SK-N-SH (cell line): ENCODE measurements at regions not wholly inside any gene's neighbourhood (a gene's known extent, or its start where the extent isn't known, plus 50 kb on each side); places are given as distances from the start of the nearest gene placed in this dataset.

ENCODE experiments used
- CTCF ChIA-PET: fragments of 300-600, 350-600 bp; formaldehyde crosslinking; extraction: SDS; loops from one replicate; lab custom pipeline; 2021; lab: Yijun Ruan, JAX
- POLR2A ChIA-PET: fragments of 350-600 bp; sonication (Branson Sonifier 250); formaldehyde crosslinking; extraction: SDS; loops from one replicate; lab custom pipeline; 2020; ENCODE audit warnings: antibody characterized with exemption, inconsistent platforms; lab: Yijun Ruan, JAX
- DNase-seq: peaks from one replicate; pipeline ENCODE4 v3.0.0; 2012
- H2AFZ ChIP-seq: fragments of 200-600 bp; sonication (generic); 2 replicates; pipeline ENCODE4 v1.8.1; 2016; ENCODE audit warnings: antibody characterized with exemption, mild to moderate bottlenecking, low read depth
- H3F3A ChIP-seq: fragments of 200-600 bp; sonication (generic); replicated peaks from 2 replicates; pipeline ENCODE3; 2016; ENCODE audit warnings: antibody characterized with exemption, mild to moderate bottlenecking; ENCODE audit not compliant: insufficient read depth
- H3K27ac ChIP-seq, 2 experiments: fragments of 200-500 bp in 1 of 2; fragments of 200-600 bp in 1 of 2; sonication (Bioruptor generic) in 1 of 2; sonication (generic), shearing (Covaris generic) in 1 of 2; 2 replicates each; pipeline versions ENCODE4 v1.5.1 to v1.6.1; 2014 to 2016; ENCODE audit warnings: low read depth in 2 of 2, inconsistent platforms in 1 of 2, low read length in 1 of 2, mild to moderate bottlenecking in 1 of 2, mixed read lengths in 1 of 2
- H3K27me3 ChIP-seq: fragments of 200-600 bp; sonication (generic), shearing (Covaris generic); 2 replicates; pipeline ENCODE4 v1.6.1; 2016; ENCODE audit warnings: mixed run types; ENCODE audit not compliant: insufficient read depth
- H3K36me3 ChIP-seq, 2 experiments: fragments of 200-500 bp in 1 of 2; fragments of 200-600 bp in 1 of 2; sonication (Bioruptor generic) in 1 of 2; sonication (generic) in 1 of 2; replicated peaks in 1 of 2; 2 replicates each; pipeline versions ENCODE3 to v1.5.1; 2014 to 2016; ENCODE audit warnings: low read length in 1 of 2, mild to moderate bottlenecking in 1 of 2; ENCODE audit not compliant: insufficient read depth in 2 of 2, control insufficient read depth in 1 of 2
- H3K4me1 ChIP-seq, 2 experiments: fragments of 200-500 bp in 1 of 2; fragments of 200-600 bp in 1 of 2; sonication (Bioruptor generic) in 1 of 2; sonication (generic), shearing (Covaris generic) in 1 of 2; 2 replicates each; pipeline versions ENCODE4 v1.5.1 to v1.6.1; 2014 to 2016; ENCODE audit warnings: low read depth in 1 of 2, low read length in 1 of 2, mixed run types in 1 of 2; ENCODE audit not compliant: insufficient read depth in 2 of 2, control insufficient read depth in 1 of 2
- H3K4me2 ChIP-seq: fragments of 200-600 bp; sonication (generic), shearing (Covaris generic); 2 replicates; pipeline ENCODE4 v1.6.1; 2017; ENCODE audit warnings: mixed run types
- H3K4me3 ChIP-seq, 2 experiments: fragments of 200-500 bp in 1 of 2; fragments of 200-600 bp in 1 of 2; sonication (Bioruptor generic) in 1 of 2; sonication (generic), shearing (Covaris generic) in 1 of 2; 2 replicates each; pipeline versions ENCODE4 v1.5.1 to v1.8.1; 2014 to 2016; ENCODE audit warnings: low read depth in 2 of 2, inconsistent platforms in 1 of 2, low read length in 1 of 2, mild to moderate bottlenecking in 1 of 2, mixed read lengths in 1 of 2, moderate library complexity in 1 of 2
- H3K79me2 ChIP-seq: fragments of 200-600 bp; sonication (generic); 2 replicates; pipeline ENCODE4 v1.8.1; 2017; ENCODE audit warnings: mild to moderate bottlenecking; ENCODE audit not compliant: insufficient read depth
- H3K9ac ChIP-seq: fragments of 200-600 bp; sonication (generic); 2 replicates; pipeline ENCODE4 v1.6.1; 2017; ENCODE audit warnings: mixed run types
- H3K9me2 ChIP-seq: fragments of 200-600 bp; sonication (generic); 2 replicates; pipeline ENCODE4 v1.6.1; 2017; ENCODE audit warnings: mixed run types
- H3K9me3 ChIP-seq: fragments of 200-600 bp; sonication (generic); 2 replicates; pipeline ENCODE4 v1.6.1; 2017; ENCODE audit warnings: mixed run types, mild to moderate bottlenecking, moderate library complexity
- H4K20me1 ChIP-seq: fragments of 200-600 bp; sonication (generic); 2 replicates; pipeline ENCODE4 v1.6.1; 2017; ENCODE audit warnings: mild to moderate bottlenecking, mixed run types; ENCODE audit not compliant: insufficient read depth
- CHD2 ChIP-seq: fragments of 150-350 bp; IDR thresholded peaks from 2 replicates; pipeline ENCODE4 v1.6.1; 2018; ENCODE audit warnings: low read length; ENCODE audit not compliant: partially characterized antibody
- ELF1 ChIP-seq: IDR thresholded peaks from 2 replicates; pipeline ENCODE4 v1.4.0; 2012
- EP300 ChIP-seq, 2 experiments: IDR thresholded peaks; 2 replicates each; pipeline versions ENCODE4 v1.4.0 to v1.6.1; 2012; ENCODE audit warnings: borderline replicate concordance in 1 of 2, low read depth in 1 of 2, low read length in 1 of 2
- FOXJ3 ChIP-seq: sonication (generic); formaldehyde crosslinking; IDR thresholded peaks from 2 replicates; pipeline ENCODE4 v1.5.1; 2020; ENCODE audit warnings: mild to moderate bottlenecking, missing genetic modification reagents
- FOXM1 ChIP-seq: IDR thresholded peaks from 2 replicates; pipeline ENCODE4 v1.4.0; 2012; ENCODE audit warnings: low read depth, mild to moderate bottlenecking
- GATA2 ChIP-seq: sonication (generic); formaldehyde crosslinking; IDR thresholded peaks from 2 replicates; pipeline ENCODE4 v1.5.0; 2020; ENCODE audit warnings: mild to moderate bottlenecking, missing genetic modification reagents
- MXI1 ChIP-seq: IDR thresholded peaks from 2 replicates; pipeline ENCODE4 v1.6.1; 2012; ENCODE audit warnings: mild to moderate bottlenecking, low read depth, low read length, improper control_type of control experiment
- RCOR1 ChIP-seq: fragments of 150-350 bp; IDR thresholded peaks from 2 replicates; pipeline ENCODE4 v1.6.1; 2017; ENCODE audit warnings: antibody characterized with exemption, low read length
- RFX5 ChIP-seq: IDR thresholded peaks from 2 replicates; pipeline ENCODE4 v1.6.1; 2012; ENCODE audit warnings: mild to moderate bottlenecking, improper control_type of control experiment, low read length
- SMC3 ChIP-seq: IDR thresholded peaks from 2 replicates; pipeline ENCODE4 v1.6.1; 2012; ENCODE audit warnings: low read depth, low read length, improper control_type of control experiment
- TCF12 ChIP-seq: IDR thresholded peaks from 2 replicates; pipeline ENCODE4 v1.4.0; 2012
- USF1 ChIP-seq: IDR thresholded peaks from 2 replicates; pipeline ENCODE4 v1.4.0; 2012; ENCODE audit warnings: low read depth, borderline replicate concordance
- WGBS: methylation state at CpG from one replicate; pipeline ENCODE4 v1.1.6; 2017; ENCODE audit warnings: low lambda C conversion rate; 5-methylcytosine and 5-hydroxymethylcytosine counted together

- H3K9me2 ChIP-seq = no peaks in the 10 kb centered on the region
- H3K4me1 ChIP-seq = 0 out of 4 replicates have a peak, but pooled peaks cover 0 to 1% of the 10 kb centered on the region in 2 experiments
- DNase-seq = no peak
- no peak overlapping the region for H3K27ac ChIP-seq
- H3K4me3 ChIP-seq = no peak overlapping the region
- H3K27me3 ChIP-seq = no peaks in the 10 kb centered on the region
- POLR2A ChIA-PET = no interaction called here
- H3K79me2 ChIP-seq = no peaks in the 10 kb centered on the region
- WGBS = 46% methylated on average over 2 of the region's 2 CpGs
- no peak overlapping the region for H3K4me2 ChIP-seq
- H3K9ac ChIP-seq = no peak overlapping the region
- no peaks in the 10 kb centered on the region for H4K20me1 ChIP-seq
- H3K9me3 ChIP-seq = no peaks in the 10 kb centered on the region
- TF ChIP-seq USF1 (no peak), MXI1 (no peak), TCF12 (no peak), FOXM1 (no peak), RFX5 (no peak), ELF1 (no peak)
- TF ChIP-seq, all 33 proteins: peak for 0
- H3F3A ChIP-seq = no peaks in the 10 kb centered on the region
- CTCF ChIA-PET = interaction anchor here (3.5 kb wide), 1 partner anchor 10 kb away, joined by 19 read pairs; no protein-coding TSS in a partner anchor
- no peak overlapping the region for H2AFZ ChIP-seq
- no peaks in the 10 kb centered on the region for H3K36me3 ChIP-seq
Observed at GRCh38 chr11:87431392-87431791, 393.7 kb downstream of the TMEM135 start.

- Histone ChIP-seq H3K4me1 (0 out of 4 replicates have a peak, but pooled peaks cover 0 to 7% of the 10 kb centered on the region in 2 experiments), H3K9me2 (no peaks in the 10 kb centered on the region), H4K20me1 (no peaks in the 10 kb centered on the region), H3K9me3 (no peaks in the 10 kb centered on the region), H3K4me2 (no peak overlapping the region), H3K9ac (no peak overlapping the region), H2AFZ (no peak overlapping the region), H3K4me3 (no peak overlapping the region), H3K36me3 (no peaks in the 10 kb centered on the region), H3K79me2 (no peaks in the 10 kb centered on the region), H3K27me3 (no peaks in the 10 kb centered on the region), H3K27ac (no peak overlapping the region), H3F3A (no peaks in the 10 kb centered on the region)
- no peak for TF ChIP-seq EP300 (IDR thresholded peaks at IDR 0.05; ENCODE audit: borderline replicate concordance in 1 of 2, low read depth in 1 of 2, low read length in 1 of 2)
- TF ChIP-seq RCOR1 = no peak
- no peak for TF ChIP-seq RFX5
- no peak for TF ChIP-seq GATA2 (CRISPR knock-in tag)
- no peak for TF ChIP-seq CHD2
- no peak for TF ChIP-seq USF1
- no peak for TF ChIP-seq FOXJ3
- TF ChIP-seq SMC3 = no peak
- ChIA-PET CTCF (interaction anchor here (0.7 to 1.1 kb wide), 2 partner anchors 9 to 29 kb away, joined by 4 read pairs; no protein-coding TSS in a partner anchor), POLR2A (no interaction called here)
- 2% methylated on average over 3 of the region's 3 CpGs for WGBS
- no peak for DNase-seq
Observed at GRCh38 chr11:87430821-87431220, 393.1 kb downstream of the TMEM135 start.
